NCI-H1417 treated with DMSO at 0.1 percent for 48 hours (cell line): ENCODE measurements at regions not wholly inside any gene's neighbourhood (a gene's known extent, or its start where the extent isn't known, plus 50 kb on each side); places are given as distances from the start of the nearest gene placed in this dataset.
"Not testable (repeated sequence)": the region's sequence is repeated elsewhere in the genome, so short reads cannot be mapped to it uniquely, and the experiment has no call there.

Experiments used
- DNase-seq: peaks from one replicate; lab custom pipeline; 2025; lab: John Stamatoyannopoulos, UW

DNA sequence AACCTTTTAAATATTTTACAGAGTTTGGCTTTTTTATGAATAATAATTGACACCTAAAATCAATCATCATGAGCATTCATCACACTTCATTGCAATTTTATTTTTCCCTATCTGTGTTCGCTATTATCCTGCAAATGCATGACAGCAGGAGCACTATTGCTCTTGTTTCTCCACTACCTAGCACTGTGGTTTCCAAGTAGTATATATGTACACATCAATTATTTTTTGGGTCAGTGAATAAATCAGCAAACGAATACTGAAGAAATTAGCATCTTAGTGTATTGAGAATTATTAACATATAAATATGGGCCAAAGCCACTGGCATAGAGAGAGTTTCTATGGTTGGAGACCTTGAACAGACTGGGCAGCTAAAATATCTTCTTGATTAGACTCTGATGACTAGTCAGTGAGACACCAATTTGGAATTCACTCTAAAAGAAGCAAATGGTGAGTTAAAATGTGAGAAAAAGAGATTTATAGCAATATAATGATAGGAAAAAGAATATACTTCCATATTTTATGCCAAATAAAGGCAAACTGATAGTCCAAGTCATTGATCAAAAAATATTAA lies 731.1 kb upstream of the LUZP2 start:
- DNase-seq: no peak

DNA sequence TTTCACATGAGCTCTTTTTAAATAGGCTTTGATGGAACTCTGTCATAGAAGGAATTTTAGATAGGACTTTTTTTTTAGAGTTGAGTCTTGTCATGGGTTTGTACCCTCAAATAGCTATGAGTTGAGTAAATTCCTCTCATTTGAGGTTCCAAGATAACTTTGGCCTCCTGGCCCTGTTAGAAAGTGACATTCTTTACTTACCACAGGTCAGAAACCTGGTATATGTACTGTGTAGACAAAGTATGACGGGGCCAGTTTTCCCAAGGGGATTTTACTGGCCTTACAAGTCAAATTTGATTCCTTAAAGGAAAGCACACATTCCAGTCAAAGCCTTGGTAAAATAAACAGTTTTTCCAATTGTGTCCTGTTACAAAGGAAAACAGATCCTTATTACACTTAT lies 729.3 kb upstream of the LUZP2 start:
- DNase-seq: no peak

DNA sequence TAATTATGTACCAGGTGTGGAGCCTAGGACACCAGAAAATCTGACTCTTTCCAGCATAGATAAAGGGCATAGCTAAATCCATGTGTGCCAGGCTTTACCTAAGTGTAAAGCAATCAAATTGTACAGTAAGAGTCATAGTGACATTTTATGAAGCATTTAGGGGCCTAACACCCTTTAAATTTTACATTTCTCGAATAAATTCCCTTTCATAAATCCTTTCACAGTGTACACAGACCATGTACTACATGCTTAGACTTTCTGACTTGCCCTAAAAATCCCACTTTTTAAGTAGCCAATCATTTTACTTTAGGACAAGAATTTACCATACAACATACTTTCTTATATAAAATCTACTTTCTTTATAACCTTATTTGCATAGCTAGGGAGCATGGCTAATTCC lies 727.6 kb upstream of the LUZP2 start:
- DNase-seq: no peak

DNA sequence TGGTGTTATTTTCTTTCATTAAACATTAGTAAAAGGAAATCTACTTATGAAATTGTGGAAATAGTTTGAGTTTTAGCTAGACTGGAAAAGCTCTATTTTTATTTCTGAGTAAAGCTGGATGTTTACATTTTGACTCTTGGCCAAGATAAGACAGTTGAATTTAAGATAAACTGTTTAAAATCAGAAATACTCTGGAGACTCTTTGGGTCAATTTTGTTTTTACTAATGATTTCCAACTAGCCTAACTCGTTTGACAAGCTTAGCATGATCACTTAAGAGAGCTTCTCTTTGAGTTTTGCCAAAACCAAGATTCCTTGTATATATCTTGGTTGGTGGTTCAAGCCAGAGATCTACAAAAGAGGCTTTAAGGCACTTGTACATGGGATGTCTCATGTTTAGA lies 724.8 kb upstream of the LUZP2 start:
- DNase-seq: no peak

DNA sequence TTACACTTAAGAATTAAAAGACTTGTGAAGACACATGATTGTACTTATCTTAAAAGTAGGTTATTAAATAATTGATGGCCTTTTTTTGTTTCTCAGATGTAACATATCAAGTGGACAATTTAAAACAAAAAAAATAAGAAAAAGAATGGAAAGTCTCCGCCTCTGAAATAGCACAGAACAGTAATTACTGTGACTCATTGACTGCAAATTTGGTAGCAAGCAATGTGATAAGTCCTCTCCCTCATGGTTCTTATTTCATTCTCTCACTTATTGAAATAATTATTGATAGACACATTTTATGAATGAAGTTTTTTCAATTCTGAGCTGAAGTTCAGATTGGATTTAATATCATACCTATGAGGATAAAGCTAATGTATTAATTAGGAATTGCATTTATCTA lies 717.9 kb upstream of the LUZP2 start:
- no peak for DNase-seq

DNA sequence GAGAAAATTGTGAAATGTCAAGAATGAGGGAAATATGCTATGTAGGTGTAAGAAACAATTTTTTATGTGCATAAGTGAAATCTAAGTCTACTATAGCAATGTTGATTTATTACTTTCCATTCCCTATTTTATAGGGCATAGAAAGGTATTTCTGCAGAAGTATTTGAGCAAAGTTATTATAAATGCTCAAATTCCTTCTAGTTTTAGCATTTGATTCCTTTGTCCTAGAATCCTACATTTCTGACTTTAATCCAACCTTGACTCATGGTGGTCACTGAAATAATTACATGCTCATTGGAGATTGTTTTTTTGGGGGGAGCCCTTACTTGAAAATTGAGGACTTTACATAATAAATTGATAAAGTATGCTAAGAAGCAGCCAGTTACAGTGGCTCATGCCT lies 716.6 kb upstream of the LUZP2 start:
- no peak for DNase-seq

DNA sequence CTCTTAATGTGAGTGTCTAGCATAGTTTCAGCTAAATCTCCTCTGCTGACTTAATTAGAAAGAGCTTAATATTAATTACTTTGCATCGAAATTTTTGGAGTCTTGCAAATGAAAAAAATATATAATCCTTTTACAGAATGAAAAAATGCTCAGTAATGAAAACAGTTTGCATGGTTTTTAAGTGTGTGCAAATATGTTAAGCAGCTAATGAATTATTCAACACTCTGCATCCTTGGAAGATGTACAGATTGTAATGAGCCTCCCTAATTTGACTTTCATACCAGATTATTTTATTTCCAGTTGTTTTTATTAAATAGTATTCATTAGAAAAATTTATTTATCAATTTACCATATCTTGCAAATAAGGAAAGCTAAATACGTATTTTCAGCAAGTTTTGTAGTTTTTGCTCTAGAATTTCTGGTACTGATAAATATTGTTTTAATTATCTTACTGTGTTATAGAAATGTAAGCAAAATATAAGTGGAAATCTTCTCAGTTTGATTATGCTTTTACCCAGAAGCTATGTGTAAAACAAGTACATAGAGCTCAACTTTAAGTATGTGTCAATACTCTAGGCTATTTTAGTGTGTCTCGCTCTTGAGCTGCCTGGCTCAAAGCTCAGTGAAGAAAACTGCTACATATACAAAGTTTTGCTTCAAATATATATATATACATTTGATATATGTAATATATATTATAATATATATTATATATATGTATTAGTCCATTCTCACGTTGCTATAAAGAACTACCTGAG lies 714.9 kb upstream of the LUZP2 start:
- no peak for DNase-seq

DNA sequence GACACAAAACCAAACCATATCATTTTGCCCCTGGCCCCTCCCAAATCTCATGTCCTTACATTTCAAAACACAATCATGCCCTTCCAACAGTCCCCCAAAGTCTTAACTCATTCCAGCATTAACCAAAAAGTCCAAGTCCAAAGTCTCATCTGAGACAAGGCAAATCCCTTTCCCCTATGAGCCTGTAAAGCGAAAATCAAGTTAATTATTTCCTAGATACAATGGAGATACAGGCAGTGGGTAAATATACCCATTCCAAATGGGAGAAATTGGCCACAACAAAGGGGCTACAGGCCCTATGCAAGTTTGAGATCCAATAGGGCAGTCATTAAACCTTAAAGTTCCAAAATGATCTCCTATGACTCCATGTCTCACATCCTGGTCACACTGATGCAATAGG lies 709.9 kb upstream of the LUZP2 start:
- not testable (repeated sequence) for DNase-seq

DNA sequence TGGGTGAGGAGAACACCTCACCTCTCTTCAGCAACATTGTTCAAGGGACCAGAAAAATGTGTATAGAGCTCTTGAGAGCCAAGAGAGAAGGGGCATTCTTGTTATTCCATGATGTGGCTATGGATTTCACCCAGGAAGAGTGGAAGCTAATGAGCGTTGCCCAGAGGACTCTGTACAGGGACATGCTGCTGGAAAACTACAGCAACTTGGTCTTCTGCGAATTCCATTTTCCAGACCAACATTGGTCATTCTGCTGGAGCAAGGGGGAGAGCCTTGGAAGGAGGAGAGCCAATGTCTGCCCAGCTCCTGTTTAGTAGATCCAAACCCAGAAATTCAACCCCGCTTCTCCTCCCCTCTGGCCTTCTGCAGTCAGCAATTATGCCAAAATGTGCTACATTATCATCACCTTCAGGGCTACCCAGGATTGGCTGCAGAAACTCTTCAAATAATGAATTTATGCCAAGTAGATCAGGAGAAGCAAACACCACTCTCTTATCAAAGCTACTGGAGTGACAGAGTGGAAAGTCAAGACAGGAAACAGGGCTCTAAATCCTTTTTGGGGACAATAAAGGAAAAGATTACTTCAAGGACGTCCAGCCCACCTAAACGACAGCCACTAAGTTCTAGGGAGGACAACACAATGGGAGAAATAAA lies 707.5 kb upstream of the LUZP2 start:
- no peak for DNase-seq

DNA sequence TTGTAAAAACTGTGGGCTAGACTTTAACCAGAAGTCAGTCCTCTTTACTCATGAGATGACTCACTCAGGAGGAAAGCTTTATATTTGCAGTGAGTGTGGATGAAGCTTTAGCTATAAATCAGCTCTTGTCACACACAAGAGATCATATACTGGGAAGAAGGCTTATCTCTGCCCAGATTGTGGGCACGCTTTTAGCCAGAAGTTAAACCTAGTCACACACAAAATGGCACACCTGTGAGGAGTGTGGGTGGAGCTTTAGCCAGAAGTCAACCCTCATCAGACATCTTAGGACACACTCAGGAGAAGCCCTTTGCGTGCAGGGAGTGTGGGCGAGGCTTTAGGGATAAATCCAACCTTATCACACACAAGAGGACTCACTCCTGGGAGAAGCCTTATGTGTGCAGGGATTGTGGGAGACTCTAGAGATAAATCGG lies 706.9 kb upstream of the LUZP2 start:
- no peak for DNase-seq

DNA sequence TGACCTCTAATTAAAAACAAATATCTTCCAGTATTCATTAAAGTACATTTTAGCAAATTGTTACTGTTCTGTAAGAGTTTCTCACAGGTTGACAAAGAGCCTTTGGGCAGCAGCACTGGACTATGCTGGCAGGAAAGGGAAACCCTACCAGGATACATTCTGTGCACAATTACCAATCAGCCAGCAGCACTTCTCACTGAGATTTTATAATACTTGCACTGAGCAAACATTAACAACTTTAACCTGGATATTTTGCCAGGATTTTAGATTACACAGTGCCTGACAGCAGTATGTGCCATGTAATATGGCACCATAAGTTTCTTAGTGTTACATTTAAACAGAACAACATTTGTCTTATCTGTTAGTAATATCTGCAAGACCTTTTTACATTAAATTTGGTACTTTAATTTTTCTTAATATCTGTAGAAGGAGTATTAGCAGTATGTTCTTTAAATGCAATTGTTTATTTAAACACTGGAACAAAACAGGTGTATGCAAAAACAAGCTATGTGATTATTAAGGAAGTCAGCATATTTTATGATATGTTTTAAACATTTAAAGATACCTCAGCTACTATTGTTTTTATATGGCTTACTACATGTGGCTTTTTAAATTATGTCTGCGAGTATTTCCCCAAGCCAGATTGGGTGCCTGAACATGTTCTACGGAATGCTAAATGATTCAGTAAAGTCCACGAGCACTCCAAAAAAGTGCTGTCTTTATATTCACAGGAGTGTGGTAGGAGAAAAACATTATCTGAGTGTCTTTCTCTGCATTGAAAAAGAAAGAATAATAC lies 699.0 kb upstream of the LUZP2 start:
- no peak for DNase-seq

DNA sequence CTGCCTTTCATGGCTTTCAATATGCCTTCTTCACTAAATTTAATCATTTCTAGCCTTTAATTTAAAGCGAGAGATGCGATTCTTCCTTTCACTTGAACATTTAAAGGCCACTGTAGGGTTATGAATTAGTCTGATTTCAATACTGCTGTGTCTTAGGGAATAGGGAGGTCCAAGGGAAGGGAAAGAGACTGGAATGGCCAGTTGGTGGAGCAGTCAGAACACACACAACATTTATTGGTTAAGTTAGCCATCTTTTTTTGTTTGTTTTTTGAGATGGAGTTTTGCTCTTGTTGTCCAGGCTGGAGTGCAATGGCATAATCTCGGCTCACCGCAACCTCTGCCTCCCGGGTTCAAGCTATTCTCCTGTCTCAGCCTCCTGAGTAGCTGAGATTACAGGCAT lies 662.5 kb upstream of the LUZP2 start:
- not testable (repeated sequence) for DNase-seq

DNA sequence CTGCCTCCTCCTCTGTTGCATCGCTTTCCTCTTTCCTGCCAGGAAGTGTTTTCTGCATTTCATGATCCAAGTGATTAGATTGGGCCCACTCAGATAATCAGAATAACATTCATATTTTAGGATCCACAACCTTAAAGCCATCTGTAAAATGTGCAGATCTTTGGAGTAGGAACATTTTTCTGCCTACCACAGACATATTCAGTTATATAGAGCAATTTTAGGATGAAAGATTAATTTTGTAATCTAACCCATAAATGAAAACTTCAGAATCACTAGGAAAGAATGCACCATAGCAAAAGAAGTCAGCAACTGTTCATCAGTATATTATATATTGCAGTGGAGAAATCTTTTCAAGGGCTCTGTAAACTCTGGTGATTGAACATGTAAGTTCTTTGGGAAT lies 659.9 kb upstream of the LUZP2 start:
- DNase-seq: no peak

DNA sequence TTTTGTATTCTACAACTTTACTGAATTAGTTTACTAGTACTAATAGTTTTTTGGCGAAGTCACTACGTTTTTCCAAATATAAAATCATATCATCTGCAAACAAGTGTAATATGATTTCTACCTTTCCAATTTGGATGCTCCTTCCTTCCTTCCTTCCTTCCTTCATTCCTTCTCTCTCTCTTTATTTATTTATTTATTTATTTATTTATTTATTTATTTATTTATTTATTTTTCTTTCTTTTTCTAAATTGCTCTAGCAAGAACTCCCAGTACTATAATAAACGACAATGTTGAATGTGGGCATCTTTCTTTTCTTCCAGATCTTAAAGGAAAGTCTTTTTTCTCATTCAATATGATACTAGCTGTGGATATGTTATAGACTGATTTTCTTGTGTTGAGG lies 656.0 kb upstream of the LUZP2 start:
- DNase-seq: no peak

DNA sequence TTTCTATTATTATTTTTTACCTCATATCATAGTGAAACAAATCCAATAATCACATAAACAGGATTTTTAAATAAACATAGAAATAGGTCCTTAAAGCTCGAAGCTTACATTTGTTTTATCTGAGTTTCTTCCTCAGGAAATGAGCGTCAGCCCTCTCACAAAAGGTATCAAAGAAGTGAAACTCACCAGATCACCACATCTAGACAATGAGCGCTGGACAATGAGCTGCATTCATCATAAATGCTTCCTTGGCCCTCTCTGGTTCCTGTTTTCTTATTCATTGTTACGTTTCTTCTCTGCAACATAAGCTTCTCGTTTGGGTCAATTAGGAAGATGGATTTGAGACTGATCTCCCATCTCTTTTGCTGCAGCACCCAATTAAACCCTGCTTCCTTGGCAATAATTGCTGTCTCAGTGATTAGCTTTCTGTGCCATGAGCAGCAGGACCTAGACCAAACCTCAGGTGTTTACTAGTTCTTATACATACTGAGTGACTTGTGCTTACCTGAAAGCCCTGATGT lies 649.9 kb upstream of the LUZP2 start:
- DNase-seq: no peak

DNA sequence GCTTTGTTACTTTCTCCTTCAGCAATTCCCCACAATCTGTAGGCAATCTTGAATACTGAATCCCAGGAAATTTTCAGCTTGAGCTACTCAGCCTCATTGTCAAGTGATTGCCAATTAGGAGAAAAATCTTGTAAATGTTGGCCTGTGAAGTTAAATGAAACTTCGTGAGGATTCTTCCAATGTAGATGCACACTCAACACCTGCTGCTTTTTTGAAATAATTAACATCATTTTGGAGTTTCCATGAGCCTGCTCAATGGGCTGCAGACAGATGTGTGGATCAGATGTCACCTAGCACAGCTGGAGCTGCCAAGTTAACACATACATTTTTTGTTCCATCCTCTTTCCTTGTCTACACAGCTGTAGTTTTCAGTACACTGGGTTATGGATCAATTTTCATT lies 645.6 kb upstream of the LUZP2 start:
- DNase-seq: no peak

DNA sequence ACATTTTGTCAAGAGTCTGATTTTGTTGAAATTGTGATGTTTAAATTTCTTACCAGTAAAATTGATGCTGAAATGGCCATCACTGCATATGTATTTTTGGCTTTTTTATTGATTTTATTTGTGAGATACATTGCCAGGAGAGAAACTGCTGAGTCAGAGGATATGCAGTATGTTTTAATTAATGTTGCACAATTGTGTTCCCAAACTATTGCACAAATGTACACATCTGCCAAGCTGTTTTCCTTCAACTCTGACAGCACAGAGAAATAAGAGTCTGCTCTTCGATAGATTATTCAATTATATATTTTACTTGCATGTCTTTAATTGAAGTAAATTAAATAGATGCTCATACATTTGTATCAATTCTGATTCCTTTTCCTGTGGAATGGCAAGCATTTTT lies 640.2 kb upstream of the LUZP2 start:
- DNase-seq: no peak

DNA sequence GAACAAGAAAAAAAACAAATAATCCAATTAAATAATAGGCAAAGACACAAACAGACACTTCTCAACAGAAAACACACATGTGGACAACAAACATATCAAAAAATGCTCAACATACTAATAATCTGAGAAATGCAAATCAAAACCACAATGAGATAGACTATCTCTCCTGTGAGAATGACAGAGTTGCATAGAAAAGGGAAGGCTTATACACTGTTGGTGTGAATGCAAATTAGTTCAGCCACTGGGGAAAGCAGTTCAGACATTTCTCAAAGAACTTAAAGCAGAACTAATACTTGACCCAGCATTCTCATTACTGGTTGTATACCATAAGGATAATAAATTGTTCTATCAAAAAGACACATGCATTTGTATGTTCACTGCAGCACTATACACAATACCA lies 637.8 kb upstream of the LUZP2 start:
- no peak for DNase-seq

DNA sequence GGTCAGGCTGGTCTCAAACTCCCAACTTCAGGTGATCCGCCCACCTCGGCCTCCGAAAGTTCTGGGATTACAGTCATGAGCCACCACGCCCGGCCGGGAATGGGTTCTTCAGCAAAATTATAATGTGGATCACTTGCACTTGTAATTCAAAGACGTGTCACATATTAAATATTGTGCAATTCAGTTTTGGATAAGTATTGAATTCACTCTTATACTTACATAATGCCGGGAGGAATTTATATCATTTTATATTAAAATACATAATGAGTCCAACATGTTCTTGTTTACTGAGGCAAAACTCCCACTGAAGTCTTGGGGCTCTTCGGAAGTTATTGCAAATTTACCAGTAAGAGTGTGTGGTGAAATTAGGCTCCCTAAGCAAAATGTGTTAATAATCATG lies 635.2 kb upstream of the LUZP2 start:
- DNase-seq: no peak

DNA sequence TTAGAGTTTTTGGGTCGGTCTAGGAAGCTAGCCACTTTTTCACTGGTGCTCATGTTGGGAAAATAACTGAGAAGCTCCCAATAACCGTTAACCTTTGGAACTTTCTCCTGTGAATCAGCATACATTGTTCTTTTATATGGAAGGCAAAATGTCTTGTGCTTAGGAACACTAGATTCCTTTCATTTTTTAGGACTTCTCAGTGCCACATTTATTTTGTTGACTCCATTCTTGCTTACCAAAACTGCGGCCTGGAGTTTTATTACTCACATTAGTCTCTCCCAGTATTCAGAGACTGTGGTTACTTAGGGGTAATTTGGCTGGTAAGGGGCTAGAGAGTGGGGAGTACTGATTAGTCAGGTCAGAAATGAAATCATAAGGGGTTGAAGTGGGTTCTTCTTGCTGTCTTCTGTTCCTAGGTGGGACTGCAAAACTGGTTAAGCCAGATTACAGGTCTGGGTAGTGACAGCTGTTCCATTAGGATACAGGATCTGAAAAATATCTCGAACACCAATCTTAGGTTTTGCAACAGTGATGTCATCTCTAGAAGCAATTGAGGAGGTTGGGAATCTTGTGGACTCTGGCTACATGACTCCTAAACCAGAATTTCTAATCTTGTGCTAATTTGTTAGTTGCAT lies 631.4 kb upstream of the LUZP2 start:
- no peak for DNase-seq

DNA sequence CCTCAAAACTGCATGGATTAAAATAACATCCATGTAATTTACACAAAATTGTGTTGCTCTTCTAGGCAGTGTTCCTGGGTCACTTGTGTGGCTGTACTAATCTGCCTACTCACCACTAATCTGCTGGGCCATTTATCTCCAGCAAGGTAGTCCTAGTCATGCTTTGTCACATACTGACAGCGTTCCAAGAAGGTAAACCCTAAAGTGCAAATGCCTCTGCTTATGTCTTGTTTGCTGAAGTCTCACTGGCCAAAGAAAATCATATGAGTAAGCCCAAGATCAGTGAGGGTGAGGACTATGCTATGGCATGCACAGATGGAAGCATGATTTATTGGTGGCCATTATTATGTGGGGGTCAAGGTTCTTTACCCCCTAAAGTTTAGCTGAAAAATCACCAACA lies 630.2 kb upstream of the LUZP2 start:
- no peak for DNase-seq

DNA sequence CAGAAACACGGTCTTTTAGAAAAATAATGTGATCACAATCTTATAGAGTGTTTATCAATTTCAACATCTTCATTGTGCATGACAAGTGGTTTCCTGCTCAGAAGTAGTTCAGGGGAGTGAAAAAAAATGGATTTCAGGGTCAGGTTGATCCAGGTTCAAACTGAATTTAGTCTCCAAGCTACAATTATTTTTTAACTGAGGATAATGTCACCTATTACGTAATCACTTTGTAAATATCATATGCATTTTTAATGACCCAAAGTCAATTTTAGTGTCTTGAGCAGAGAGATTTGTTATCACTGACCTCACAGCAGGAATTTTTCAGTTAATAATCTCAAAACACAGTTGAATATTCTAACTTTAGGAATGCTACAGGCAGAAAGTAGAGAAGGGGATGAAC lies 627.2 kb upstream of the LUZP2 start:
- no peak for DNase-seq
